GM21717 (cell line): ENCODE measurements at regions not wholly inside any gene's neighbourhood (a gene's known extent, or its start where the extent isn't known, plus 50 kb on each side); places are given as distances from the start of the nearest gene placed in this dataset.

ENCODE experiments used
- ATAC-seq: cut with Tn5 transposase; IDR thresholded peaks from one replicate; pipeline ENCODE4 v1.9.1; 2021; ENCODE audit warnings: mild to moderate bottlenecking, moderate library complexity; ENCODE audit not compliant: unreplicated experiment

DNA sequence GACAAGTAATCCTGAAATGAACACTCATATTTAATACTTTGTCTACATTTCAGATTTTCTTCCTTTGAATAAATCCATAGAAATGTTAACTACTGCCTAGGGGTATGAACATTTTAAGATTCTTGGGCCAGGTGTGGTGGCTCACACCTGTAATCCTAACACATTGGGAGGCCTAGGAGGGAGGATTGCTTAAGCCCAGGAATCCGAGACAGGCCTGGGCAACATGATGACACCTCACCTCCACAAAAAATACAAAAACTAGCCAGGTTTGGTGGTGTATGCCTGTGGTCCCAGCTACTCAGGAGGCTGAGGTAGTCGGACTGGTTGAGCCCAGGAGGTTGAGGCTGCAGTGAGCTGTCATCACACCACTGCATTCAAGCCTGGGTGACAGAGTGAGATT is 73.9 kb upstream of the PIAS1 start:
- no peak for ATAC-seq

DNA sequence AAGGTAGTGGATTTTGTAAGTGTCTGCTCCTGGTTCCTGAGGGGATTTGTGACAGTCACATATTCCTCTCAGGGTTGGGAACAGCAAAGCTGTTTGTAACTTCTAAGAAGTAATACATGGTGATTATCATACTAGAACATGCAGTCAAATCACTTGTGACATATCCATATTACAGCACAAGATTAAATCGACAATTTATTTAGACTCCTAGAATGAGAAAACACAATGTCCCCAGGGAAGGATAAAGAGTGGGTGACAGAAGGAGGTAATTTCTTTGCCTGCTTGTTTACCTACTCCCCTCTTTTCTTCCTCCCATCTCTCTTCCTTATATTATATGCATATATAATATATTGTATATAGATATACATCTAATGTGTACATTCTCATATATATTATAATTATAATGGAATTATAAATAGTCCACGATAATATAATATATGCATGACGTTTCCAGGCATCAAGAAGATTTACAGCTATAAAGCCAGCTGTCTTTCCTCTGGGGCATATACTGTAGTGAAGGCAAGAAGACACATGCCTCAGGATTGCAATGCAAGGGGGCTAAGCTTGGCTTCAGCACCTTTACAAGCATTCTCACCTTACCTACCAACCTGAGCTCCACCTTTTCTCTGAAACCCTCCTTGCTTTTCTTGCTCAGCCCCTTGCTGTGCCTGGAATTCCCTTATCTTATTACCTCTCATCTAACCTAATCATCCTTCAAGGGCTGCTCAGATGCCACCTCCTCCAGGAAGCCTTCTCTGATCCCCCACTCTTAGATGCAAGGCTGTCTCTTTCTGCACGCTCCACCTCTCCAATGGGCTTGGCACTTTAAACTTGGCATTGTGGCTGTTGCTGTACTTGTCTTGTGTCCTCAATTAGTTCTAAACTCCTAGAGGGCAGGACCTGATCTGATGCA is 73.1 kb upstream of the PIAS1 start:
- ATAC-seq, result no peak

DNA sequence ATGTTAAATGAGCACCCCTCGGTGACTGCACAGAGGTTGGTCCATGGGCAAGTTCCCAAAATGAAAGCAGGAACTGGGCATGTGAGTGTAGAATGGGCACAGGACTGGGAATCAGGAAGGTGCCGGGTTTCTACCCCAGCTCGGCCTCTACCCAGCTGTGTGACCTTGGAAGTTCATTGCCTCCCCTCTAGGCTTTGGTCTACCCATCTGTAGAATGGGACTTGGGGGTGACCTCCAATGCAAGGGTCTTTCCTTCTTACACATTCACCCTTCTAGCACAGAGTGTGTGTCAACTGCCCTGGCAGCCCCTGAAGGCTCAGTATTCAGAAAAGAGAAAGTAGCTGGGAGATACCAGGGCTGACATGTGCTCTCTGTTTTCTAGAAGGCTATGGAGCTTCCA is 72.3 kb upstream of the PIAS1 start:
- no peak for ATAC-seq

DNA sequence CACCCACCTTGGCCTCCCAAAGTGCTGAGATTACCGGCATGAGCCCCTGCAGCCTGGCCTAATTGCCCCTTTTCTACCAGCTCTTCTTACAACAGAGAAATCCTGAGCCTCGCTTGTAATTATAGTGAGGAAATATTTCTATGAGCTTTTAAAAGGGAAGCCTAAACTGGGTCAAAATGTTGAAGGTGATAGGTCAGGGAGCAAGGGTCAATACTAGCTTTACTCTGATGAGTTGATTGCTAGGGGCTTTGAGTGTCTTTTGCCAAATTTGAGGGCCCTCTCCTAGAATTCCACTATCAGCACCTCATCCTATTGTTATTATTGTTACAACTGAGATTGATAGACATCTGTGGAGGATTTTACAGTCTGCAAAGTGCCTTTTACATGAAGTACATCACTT is 62.4 kb upstream of the PIAS1 start:
- no peak for ATAC-seq

DNA sequence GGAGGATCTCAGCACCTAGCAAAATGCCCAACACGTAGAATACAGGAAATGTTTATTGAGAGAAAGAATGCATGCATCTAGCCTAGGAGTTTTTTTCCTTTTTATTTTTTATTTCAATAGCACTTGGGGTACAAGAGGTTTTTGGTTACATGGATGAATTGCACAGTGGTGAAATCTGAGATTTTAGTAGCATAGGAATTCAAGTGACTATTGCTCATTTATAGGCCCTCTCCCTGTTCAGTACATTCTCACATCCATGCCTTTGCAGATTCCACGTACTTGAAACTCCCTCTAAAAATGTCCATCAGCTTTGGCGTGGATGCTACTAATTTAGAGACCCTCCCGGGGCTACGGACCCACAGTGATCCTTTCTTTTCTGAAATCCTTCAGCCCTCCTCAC is 61.7 kb upstream of the PIAS1 start:
- no peak for ATAC-seq

DNA sequence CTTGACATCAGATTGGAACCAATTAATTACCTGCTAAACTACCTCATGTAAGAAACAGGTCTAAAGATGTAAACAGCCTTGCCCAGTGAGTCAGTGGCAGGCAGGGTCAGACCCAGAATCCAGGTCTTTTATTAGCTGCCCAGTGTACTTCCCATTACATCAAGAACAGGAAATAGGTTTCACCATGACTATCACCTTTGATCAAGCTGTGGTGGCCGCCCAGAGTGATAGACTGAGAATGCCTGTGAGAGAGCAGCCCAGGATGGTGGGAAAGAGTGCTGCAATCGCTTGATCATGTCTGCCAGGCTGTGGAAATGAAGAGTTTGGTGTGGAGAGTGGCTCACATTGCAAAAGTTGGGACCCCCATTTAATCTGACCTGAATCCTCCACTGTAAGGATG is 61.3 kb upstream of the PIAS1 start:
- no peak for ATAC-seq

DNA sequence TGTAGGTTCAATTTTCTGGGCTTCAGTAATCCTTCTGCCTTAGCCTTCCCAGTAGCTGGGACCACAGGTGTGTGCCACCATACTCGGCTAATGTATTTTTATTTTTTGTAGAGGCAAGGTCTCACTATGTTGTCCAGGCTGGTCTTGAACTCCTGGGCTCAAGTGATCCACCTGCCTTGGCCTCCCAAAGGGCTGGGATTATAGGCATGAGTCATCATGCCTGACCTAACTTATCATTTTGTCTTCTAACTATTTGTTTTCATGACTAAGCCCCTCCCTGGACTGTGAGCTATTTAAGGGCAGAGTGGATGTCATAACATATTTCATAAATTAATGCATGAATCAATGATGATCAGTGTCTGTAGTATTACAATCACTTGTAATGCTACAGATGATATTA is 56.1 kb upstream of the PIAS1 start:
- no peak for ATAC-seq

DNA sequence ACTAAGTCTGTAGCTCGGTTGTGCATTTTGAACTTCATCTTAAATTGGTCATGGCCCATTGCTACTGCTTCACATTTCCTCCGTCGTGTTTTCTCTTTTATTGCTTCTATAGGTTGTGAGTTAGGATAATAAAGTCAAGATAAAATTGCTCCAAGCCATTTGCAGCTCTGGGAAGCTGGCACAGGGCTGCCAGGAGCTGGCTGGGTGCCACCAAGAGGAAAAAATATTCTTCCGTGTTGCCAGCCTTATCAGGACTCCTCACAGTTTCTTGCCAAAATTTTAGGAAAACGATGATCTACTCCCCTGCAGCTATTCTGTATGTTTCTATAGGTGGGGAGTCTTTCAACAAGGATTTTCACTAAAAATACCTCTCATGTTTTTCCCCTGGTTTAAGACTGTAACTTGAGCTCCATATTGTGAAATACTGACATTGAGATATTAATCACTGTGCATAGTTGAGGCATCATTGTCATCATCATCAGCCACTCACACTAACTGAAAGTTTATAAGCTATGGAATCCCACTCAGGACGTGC is 55.4 kb upstream of the PIAS1 start:
- no peak for ATAC-seq

DNA sequence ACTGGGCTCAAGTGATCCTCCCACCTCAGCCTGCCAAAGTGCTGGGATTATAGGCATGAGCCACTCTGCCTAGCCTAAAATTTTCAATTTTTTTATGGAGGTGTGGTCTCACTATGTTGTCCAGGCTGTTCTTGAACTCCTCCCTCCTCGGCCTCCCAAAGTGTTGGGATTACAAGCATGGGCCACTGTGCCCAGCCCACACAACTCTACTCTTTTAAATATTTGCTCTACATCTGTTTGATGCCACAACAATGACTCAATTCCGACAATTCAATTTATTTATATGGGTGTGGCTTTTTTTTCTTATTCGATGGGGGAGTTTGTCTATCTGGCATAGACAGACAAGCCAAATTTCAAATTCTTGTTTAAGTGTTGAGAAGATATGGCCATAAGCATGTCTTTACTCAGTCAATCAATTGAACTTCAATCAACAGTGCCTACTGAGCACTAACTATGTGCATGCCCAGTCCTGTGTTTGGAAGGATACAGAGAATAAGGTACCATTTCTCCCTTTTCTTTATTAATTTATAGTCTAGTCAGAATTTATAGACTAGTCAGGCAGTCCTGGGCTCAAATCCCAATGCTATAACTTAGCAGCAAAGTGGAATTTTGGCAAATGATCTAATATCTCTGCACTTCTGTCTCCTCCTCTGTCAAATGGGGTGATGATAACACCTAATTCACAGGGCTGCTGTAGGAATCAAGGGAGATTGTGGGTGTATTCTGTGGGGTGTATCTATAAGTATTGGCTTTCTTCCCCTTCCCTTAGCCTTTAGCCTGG is 54.6 kb upstream of the PIAS1 start:
- no peak for ATAC-seq

DNA sequence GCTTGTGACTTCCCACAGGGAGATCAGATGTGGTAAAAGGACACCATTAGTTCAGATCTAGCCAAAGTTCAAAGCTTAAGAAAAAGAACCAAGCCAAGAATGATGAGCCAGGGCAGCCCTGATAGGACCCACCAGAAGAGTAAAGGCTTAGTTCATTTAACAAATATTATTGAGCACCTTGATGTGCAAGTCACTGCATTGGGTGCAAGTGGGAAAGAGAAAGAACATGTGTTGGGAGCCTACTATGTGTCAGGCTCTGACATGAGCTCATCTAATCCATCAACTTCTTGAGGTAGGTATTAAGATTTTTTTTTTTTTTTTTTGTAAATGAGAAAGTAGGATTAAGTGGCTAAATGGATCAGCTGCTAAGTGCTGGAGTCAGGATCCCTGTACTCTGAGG is 53.4 kb upstream of the PIAS1 start:
- no peak for ATAC-seq

DNA sequence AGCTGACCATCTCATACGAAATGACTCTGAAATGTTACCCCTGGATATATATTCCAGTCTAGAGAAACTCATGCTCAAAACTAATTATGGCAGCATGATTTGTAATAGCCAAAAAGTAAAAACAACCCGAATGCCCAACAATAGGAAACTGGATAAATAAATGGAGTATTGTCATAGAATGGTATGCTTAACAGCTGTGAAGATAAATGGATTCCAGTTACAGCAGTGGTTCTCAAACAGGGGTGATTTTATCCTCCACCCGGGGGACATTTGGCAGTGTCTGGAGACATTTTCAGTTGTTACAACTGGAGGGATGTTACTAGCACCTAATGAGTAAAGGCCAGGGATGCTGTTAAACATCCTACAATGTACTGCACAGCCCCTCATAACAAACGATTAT is 52.3 kb upstream of the PIAS1 start:
- ATAC-seq, result no peak

DNA sequence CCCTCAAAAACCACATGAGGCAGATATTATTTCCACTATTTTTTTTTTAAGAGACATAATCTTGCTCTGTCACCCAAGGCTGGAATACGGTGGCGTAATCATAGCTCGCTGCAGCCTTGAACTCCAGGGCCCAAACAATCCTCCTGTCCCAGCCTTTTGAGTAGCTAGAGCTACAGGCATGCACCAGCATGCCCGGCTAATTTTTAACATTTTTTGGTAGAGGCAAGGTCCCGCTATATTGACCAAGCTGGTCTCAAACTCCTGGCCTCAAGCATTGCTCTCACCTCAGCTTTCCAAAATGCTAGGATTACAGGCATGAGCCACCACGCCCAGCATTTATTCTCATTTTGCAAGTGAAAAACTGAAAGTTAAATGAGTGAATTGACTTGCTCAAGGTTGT is 50.8 kb upstream of the PIAS1 start:
- no peak for ATAC-seq
